Femur (tissue), 1 donor: ENCODE measurements at regions not wholly inside any gene's neighbourhood (a gene's known extent, or its start where the extent isn't known, plus 50 kb on each side); places are given as distances from the start of the nearest gene placed in this dataset.
"Not testable (repeated sequence)": the region's sequence is repeated elsewhere in the genome, so short reads cannot be mapped to it uniquely, and the experiment has no call there.

ENCODE experiments used
- DNase-seq: peaks from one replicate; pipeline ENCODE4 v3.0.0-alpha.2; 2017

GRCh38 chr2:131672471-131673399, 145.0 kb downstream of the CCDC74A start:
- DNase-seq = peak; percentile 75

- peak; percentile 73 for DNase-seq
Measured at GRCh38 chr2:131673400-131674173, 145.9 kb downstream of the CCDC74A start.

- DNase-seq = no peak
Measured at GRCh38 chr2:131674174-131674507, 146.5 kb downstream of the CCDC74A start.

GRCh38 chr2:131681611-131682121, 154.0 kb downstream of the CCDC74A start:
- not testable (repeated sequence) for DNase-seq

GRCh38 chr2:131682122-131682944, 154.6 kb downstream of the CCDC74A start:
- DNase-seq = peak; percentile 89

GRCh38 chr2:131682945-131683330, 155.2 kb downstream of the CCDC74A start:
- DNase-seq = not testable (repeated sequence)

- DNase-seq = not testable (repeated sequence)
Measured at GRCh38 chr2:131684631-131685316, 157.1 kb downstream of the CCDC74A start.

GRCh38 chr2:131686164-131686893, 158.6 kb downstream of the CCDC74A start:
- DNase-seq = not testable (repeated sequence)

GRCh38 chr2:131686894-131687238, 159.2 kb downstream of the CCDC74A start:
- DNase-seq = not testable (repeated sequence)

- DNase-seq = not testable (repeated sequence)
Measured at GRCh38 chr2:131689066-131689465, 161.4 kb downstream of the CCDC74A start.

- not testable (repeated sequence) for DNase-seq
Measured at GRCh38 chr2:131711268-131711667, 183.6 kb downstream of the CCDC74A start.

GRCh38 chr2:131717907-131718306, 190.2 kb downstream of the CCDC74A start:
- not testable (repeated sequence) for DNase-seq

GRCh38 chr2:131721163-131721562, 193.5 kb downstream of the CCDC74A start:
- not testable (repeated sequence) for DNase-seq

GRCh38 chr2:131722256-131722655, 194.6 kb downstream of the CCDC74A start:
- DNase-seq = not testable (repeated sequence)

- DNase-seq = no peak
Measured at GRCh38 chr2:131724019-131724418, 196.3 kb downstream of the CCDC74A start.

- not testable (repeated sequence) for DNase-seq
Measured at GRCh38 chr2:131728451-131728850, 200.8 kb downstream of the CCDC74A start.

- DNase-seq = not testable (repeated sequence)
Measured at GRCh38 chr2:131733530-131733929, 205.8 kb downstream of the CCDC74A start.

- DNase-seq = not testable (repeated sequence)
Measured at GRCh38 chr2:131736406-131736805, 208.7 kb downstream of the CCDC74A start.

- DNase-seq = not testable (repeated sequence)
Measured at GRCh38 chr2:131738533-131738932, 210.8 kb downstream of the CCDC74A start.

GRCh38 chr2:131738996-131739434, 211.3 kb downstream of the CCDC74A start:
- DNase-seq = not testable (repeated sequence)
